ENCODE measurements at regions not wholly inside any gene's neighbourhood (a gene's known extent, or its start where the extent isn't known, plus 50 kb on each side); places are given as distances from the start of the nearest gene placed in this dataset.

GRCh38 chr4:159432436-159432835 is 329.6 kb downstream of the RAPGEF2 start (continued):
- TF ChIP-seq NKRF (conservative IDR thresholded peaks at IDR 0.05), result no peak

GRCh38 chr4:159433337-159433736 is 330.5 kb downstream of the RAPGEF2 start:
- H2AFZ ChIP-seq (ENCODE audit: control insufficient read depth, low read depth, low read length), result no peak overlapping the region
- in situ Hi-C loops (cut with MboI), result no loop called here
- no peak overlapping the region for H3K4me3 ChIP-seq
- ChIA-PET CTCF (interaction anchor here (0.7 kb wide), 1 partner anchor 163 kb away, joined by 3 read pairs; no protein-coding TSS in a partner anchor), POLR2A (no interaction called here), RAD21 (ENCODE audit: unreplicated experiment) (no interaction called here), SMC1A (ENCODE audit: uncharacterized antibody, unreplicated experiment) (no interaction called here)
- FAIRE-seq (no peak), ATAC-seq (no peak), DNase-seq (ENCODE audit: low read depth, low spot score) (no peak)
- H3K79me2 ChIP-seq (ENCODE audit: control insufficient read depth, insufficient read depth, low read length), result no peaks in the 10 kb centered on the region
- H3K27ac ChIP-seq (ENCODE audit: control insufficient read depth, insufficient read depth), result no peak overlapping the region
- no peaks in the 10 kb centered on the region for H3K36me3 ChIP-seq (ENCODE audit: control insufficient read depth in 2 of 2, insufficient read depth in 2 of 2, low read length in 1 of 2)
- BruUV-seq (replicated peaks), result no TSS peak
- no peaks in the 10 kb centered on the region for H4K20me1 ChIP-seq (ENCODE audit: control insufficient read depth, insufficient read depth)
- H3K4me1 ChIP-seq (ENCODE audit: control insufficient read depth, insufficient read depth, low read length), result no peaks in the 10 kb centered on the region
- no peak overlapping the region for H3K9ac ChIP-seq (ENCODE audit: control insufficient read depth, insufficient read depth, low read length)
- H3K4me2 ChIP-seq (ENCODE audit: control insufficient read depth, insufficient read depth), result no peak overlapping the region
- no peaks in the 10 kb centered on the region; the same call in 2 of the 3 replicates for H3K9me3 ChIP-seq (replicated peaks; ENCODE audit: control insufficient read depth, insufficient read depth, low read length)
- intact Hi-C loops (cut with micrococcal nuclease; ENCODE audit: unreplicated experiment), result no loop called here
- 30% methylated on average over 3 of the region's 3 CpGs for WGBS (ENCODE audit: insufficient coverage, insufficient replicate concordance, low lambda C conversion rate, missing lambda C conversion rate)
- H3K27me3 ChIP-seq (replicated peaks in 1 of 2; ENCODE audit: control insufficient read depth in 2 of 2, insufficient read depth in 2 of 2, low read length in 1 of 2), result no peaks in the 10 kb centered on the region; a peak in 1 of 4 replicates
- no peak for TF ChIP-seq NRF1 (conservative IDR thresholded peaks at IDR 0.05; ENCODE audit: low read depth, low read length)
- no peak for TF ChIP-seq POU2F2 (IDR thresholded peaks at IDR 0.05; ENCODE audit: borderline replicate concordance, low read depth, low read length)
- TF ChIP-seq SUPT20H (IDR thresholded peaks at IDR 0.05; ENCODE audit: borderline replicate concordance, control insufficient read depth, low read depth, low read length), result no peak
- no peak for TF ChIP-seq NFIC (IDR thresholded peaks at IDR 0.05; ENCODE audit: low read depth, low read length)
- no peak for TF ChIP-seq BMI1 (IDR thresholded peaks at IDR 0.05; ENCODE audit: borderline replicate concordance)
- TF ChIP-seq FOS (IDR thresholded peaks at IDR 0.05; ENCODE audit: borderline replicate concordance, extremely low read depth, insufficient read length), result no peak
- no peak for TF ChIP-seq RFX5 (IDR thresholded peaks at IDR 0.05; ENCODE audit: low read depth, low read length)
- TF ChIP-seq MTA2 (IDR thresholded peaks at IDR 0.05; ENCODE audit: low read depth), result no peak
- TF ChIP-seq ASH2L (IDR thresholded peaks at IDR 0.05; ENCODE audit: borderline replicate concordance, low read depth), result no peak
- no peak for TF ChIP-seq EZH2 (IDR thresholded peaks at IDR 0.05; ENCODE audit: borderline replicate concordance, control insufficient read depth, low read depth, low read length)
- no peak for TF ChIP-seq CHD4 (IDR thresholded peaks at IDR 0.05)
- no peak for TF ChIP-seq MYC (IDR thresholded peaks at IDR 0.05; ENCODE audit: insufficient read depth, insufficient read length, insufficient replicate concordance, low read length, severe bottlenecking)
- TF ChIP-seq MTA3 (IDR thresholded peaks at IDR 0.05; ENCODE audit: borderline replicate concordance, low read length), result no peak
- TF ChIP-seq ATF3 (IDR thresholded peaks at IDR 0.05; ENCODE audit: borderline replicate concordance, extremely low read depth, low read depth, low read length), result no peak
- TF ChIP-seq PBX3 (IDR thresholded peaks at IDR 0.05; ENCODE audit: insufficient replicate concordance, low read depth, low read length), result no peak
- TF ChIP-seq ELK1 (IDR thresholded peaks at IDR 0.05; ENCODE audit: low read depth, low read length), result no peak
- no peak for TF ChIP-seq EP300 (IDR thresholded peaks at IDR 0.05; ENCODE audit: borderline replicate concordance in 1 of 2, control insufficient read depth in 1 of 2, low read depth in 2 of 2, low read length in 2 of 2)
